ENCODE measurements at regions not wholly inside any gene's neighbourhood (a gene's known extent, or its start where the extent isn't known, plus 50 kb on each side); places are given as distances from the start of the nearest gene placed in this dataset.
"Not testable (repeated sequence)": the region's sequence is repeated elsewhere in the genome, so short reads cannot be mapped to it uniquely, and the experiment has no call there.

GRCh38 chr14:87286191-87286590, 706.8 kb downstream of the GALC start:
- no peak for DNase-seq

- DNase-seq: no peak
These were observed 707.5 kb downstream of the GALC start for GRCh38 chr14:87285506-87285905.

GRCh38 chr14:87283547-87283946, 709.4 kb downstream of the GALC start:
- DNase-seq: no peak

GRCh38 chr14:87282266-87282665, 710.7 kb downstream of the GALC start:
- DNase-seq: no peak

GRCh38 chr14:87278415-87278814, 714.6 kb downstream of the GALC start:
- DNase-seq: no peak

- no peak for DNase-seq
These were observed 721.7 kb downstream of the GALC start for GRCh38 chr14:87271331-87271730.

- no peak for DNase-seq
These were observed 724.0 kb downstream of the GALC start for GRCh38 chr14:87268997-87269396.

GRCh38 chr14:87264796-87265195, 728.2 kb downstream of the GALC start:
- no peak for DNase-seq

- DNase-seq: no peak
These were observed 728.7 kb downstream of the GALC start for GRCh38 chr14:87264272-87264785.

GRCh38 chr14:87261621-87262020, 731.4 kb downstream of the GALC start:
- DNase-seq: no peak

- no peak for DNase-seq
These were observed 732.5 kb downstream of the GALC start for GRCh38 chr14:87260460-87260859.

- no peak for DNase-seq
These were observed 735.6 kb downstream of the GALC start for GRCh38 chr14:87257421-87257820.

GRCh38 chr14:87255058-87255457, 737.9 kb downstream of the GALC start:
- DNase-seq: no peak

- no peak for DNase-seq
These were observed 738.6 kb downstream of the GALC start for GRCh38 chr14:87254331-87254874.

GRCh38 chr14:87253791-87254190, 739.2 kb downstream of the GALC start:
- not testable (repeated sequence) for DNase-seq

GRCh38 chr14:87252103-87252502, 740.9 kb downstream of the GALC start:
- no peak for DNase-seq

- no peak for DNase-seq
These were observed 742.0 kb downstream of the GALC start for GRCh38 chr14:87251011-87251410.

- no peak for DNase-seq
These were observed 751.8 kb downstream of the GALC start for GRCh38 chr14:87241018-87241768.

- not testable (repeated sequence) for DNase-seq
These were observed 752.7 kb downstream of the GALC start for GRCh38 chr14:87240319-87240718.

GRCh38 chr14:87233806-87234384, 759.1 kb downstream of the GALC start:
- no peak for DNase-seq

GRCh38 chr14:87233266-87233665, 759.7 kb downstream of the GALC start:
- no peak for DNase-seq

GRCh38 chr14:87231336-87232026, 761.5 kb downstream of the GALC start:
- DNase-seq: no peak

GRCh38 chr14:87230726-87231125, 762.3 kb downstream of the GALC start:
- no peak for DNase-seq

GRCh38 chr14:87229131-87229530, 763.9 kb downstream of the GALC start:
- no peak for DNase-seq

All from activated naive CD4-positive, alpha-beta T cell treated with anti-CD3 and anti-CD28 coated beads, Interleukin-2, amount 50 U/mL, for 16 hours (primary cell).